Astrocyte (in vitro differentiated cells and primary cell): ENCODE measurements at regions not wholly inside any gene's neighbourhood (a gene's known extent, or its start where the extent isn't known, plus 50 kb on each side); places are given as distances from the start of the nearest gene placed in this dataset.

Experiments
- DNase-seq: peaks from one replicate; pipeline ENCODE4 v3.0.0-alpha.2; 2010; ENCODE audit warnings: low read depth
- FAIRE-seq: peaks from 2 replicates; lab custom pipeline; 2011; peaks lifted over from hg19 to GRCh38; lab: Jason Lieb, UNC
- H2AFZ ChIP-seq: 2 replicates; pipeline ENCODE4 v1.6.0; 2012; ENCODE audit warnings: low read depth, low read length, inconsistent platforms
- H3K27ac ChIP-seq: 2 replicates; pipeline ENCODE4 v1.5.1; 2011; ENCODE audit warnings: low read depth, low read length, inconsistent platforms
- H3K27me3 ChIP-seq: 2 replicates; pipeline ENCODE4 v1.6.0; 2011; ENCODE audit warnings: low read length, inconsistent platforms; ENCODE audit not compliant: insufficient read depth
- H3K36me3 ChIP-seq: 2 replicates; pipeline ENCODE4 v1.5.1; 2011; ENCODE audit warnings: low read length, inconsistent platforms; ENCODE audit not compliant: insufficient read depth
- H3K4me1 ChIP-seq: 2 replicates; pipeline ENCODE4 v1.5.1; 2011; ENCODE audit warnings: low read length, inconsistent platforms; ENCODE audit not compliant: insufficient read depth
- H3K4me2 ChIP-seq: 2 replicates; pipeline ENCODE4 v1.6.0; 2012; ENCODE audit warnings: low read length, inconsistent platforms
- H3K4me3 ChIP-seq: 2 replicates; pipeline ENCODE4 v1.5.1; 2011; ENCODE audit warnings: low read depth, mild to moderate bottlenecking, low read length, inconsistent platforms; ENCODE audit not compliant: insufficient read depth
- H3K79me2 ChIP-seq: 2 replicates; pipeline ENCODE4 v1.6.0; 2012; ENCODE audit warnings: mild to moderate bottlenecking, low read length, inconsistent platforms; ENCODE audit not compliant: insufficient read depth
- H3K9ac ChIP-seq: 2 replicates; pipeline ENCODE4 v1.6.0; 2012; ENCODE audit warnings: mild to moderate bottlenecking, low read length, inconsistent platforms
- H3K9me3 ChIP-seq: 2 replicates; pipeline ENCODE4 v1.5.1; 2012; ENCODE audit warnings: low read depth, mild to moderate bottlenecking, low read length, inconsistent platforms; ENCODE audit not compliant: insufficient read depth
- H4K20me1 ChIP-seq: 2 replicates; pipeline ENCODE4 v1.6.0; 2012; ENCODE audit warnings: low read length, inconsistent platforms; ENCODE audit not compliant: insufficient read depth
- H3K27ac Mint-ChIP-seq: one replicate; pipeline ENCODE4 v1.8.0; 2021; ENCODE audit warnings: mild to moderate bottlenecking, mixed read lengths; ENCODE audit not compliant: unreplicated experiment
- H3K27me3 Mint-ChIP-seq: one replicate; pipeline ENCODE4 v1.8.0; 2021; ENCODE audit warnings: low read depth, mixed read lengths; ENCODE audit not compliant: unreplicated experiment
- H3K36me3 Mint-ChIP-seq: one replicate; pipeline ENCODE4 v1.8.0; 2021; ENCODE audit warnings: low read depth, mixed read lengths; ENCODE audit not compliant: unreplicated experiment
- H3K4me1 Mint-ChIP-seq: one replicate; pipeline ENCODE4 v1.8.0; 2021; ENCODE audit warnings: low read depth, mixed read lengths; ENCODE audit not compliant: unreplicated experiment
- H3K4me3 Mint-ChIP-seq: one replicate; pipeline ENCODE4 v1.8.0; 2021; ENCODE audit warnings: mild to moderate bottlenecking, moderate library complexity, mixed read lengths; ENCODE audit not compliant: unreplicated experiment
- H3K9me3 Mint-ChIP-seq: one replicate; pipeline ENCODE4 v1.8.0; 2021; ENCODE audit warnings: mild to moderate bottlenecking, mixed read lengths; ENCODE audit not compliant: unreplicated experiment
- EZH2 ChIP-seq: IDR thresholded peaks from 2 replicates; pipeline ENCODE4 v1.6.1; 2012; ENCODE audit warnings: mild to moderate bottlenecking, low read length, inconsistent platforms; ENCODE audit not compliant: insufficient read depth
- TF ChIP-seq, protein P1 (sequence below): IDR thresholded peaks from 2 replicates; pipeline ENCODE4 v1.5.1; 2011; ENCODE audit warnings: low read depth, mild to moderate bottlenecking, inconsistent platforms, low read length, moderate library complexity; ENCODE audit not compliant: insufficient read depth

- H3K27me3 Mint-ChIP-seq: no peaks in the 10 kb centered on the region
- Histone ChIP-seq H3K27ac (no peak overlapping the region), H3K4me3 (no peak overlapping the region), H3K4me2 (no peak overlapping the region), H3K27me3 (no peaks in the 10 kb centered on the region), H3K4me1 (peaks cover 3% of the 10 kb centered on the region), H3K79me2 (no peaks in the 10 kb centered on the region), H3K9ac (no peak overlapping the region), H2AFZ (no peak overlapping the region), H3K36me3 (no peaks in the 10 kb centered on the region), H4K20me1 (no peaks in the 10 kb centered on the region), H3K9me3 (no peaks in the 10 kb centered on the region)
- peaks cover 11% of the 10 kb centered on the region for H3K4me1 Mint-ChIP-seq
- no peak overlapping the region for H3K27ac Mint-ChIP-seq
- H3K9me3 Mint-ChIP-seq: no peaks in the 10 kb centered on the region
- no peak for FAIRE-seq
- no peak for DNase-seq
- H3K4me3 Mint-ChIP-seq: no peak overlapping the region
- H3K36me3 Mint-ChIP-seq: no peaks in the 10 kb centered on the region
- TF ChIP-seq, protein P1, sequence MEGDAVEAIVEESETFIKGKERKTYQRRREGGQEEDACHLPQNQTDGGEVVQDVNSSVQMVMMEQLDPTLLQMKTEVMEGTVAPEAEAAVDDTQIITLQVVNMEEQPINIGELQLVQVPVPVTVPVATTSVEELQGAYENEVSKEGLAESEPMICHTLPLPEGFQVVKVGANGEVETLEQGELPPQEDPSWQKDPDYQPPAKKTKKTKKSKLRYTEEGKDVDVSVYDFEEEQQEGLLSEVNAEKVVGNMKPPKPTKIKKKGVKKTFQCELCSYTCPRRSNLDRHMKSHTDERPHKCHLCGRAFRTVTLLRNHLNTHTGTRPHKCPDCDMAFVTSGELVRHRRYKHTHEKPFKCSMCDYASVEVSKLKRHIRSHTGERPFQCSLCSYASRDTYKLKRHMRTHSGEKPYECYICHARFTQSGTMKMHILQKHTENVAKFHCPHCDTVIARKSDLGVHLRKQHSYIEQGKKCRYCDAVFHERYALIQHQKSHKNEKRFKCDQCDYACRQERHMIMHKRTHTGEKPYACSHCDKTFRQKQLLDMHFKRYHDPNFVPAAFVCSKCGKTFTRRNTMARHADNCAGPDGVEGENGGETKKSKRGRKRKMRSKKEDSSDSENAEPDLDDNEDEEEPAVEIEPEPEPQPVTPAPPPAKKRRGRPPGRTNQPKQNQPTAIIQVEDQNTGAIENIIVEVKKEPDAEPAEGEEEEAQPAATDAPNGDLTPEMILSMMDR: no peak
- no peak for TF ChIP-seq EZH2
These were observed 223.5 kb downstream of the RDH14 start for GRCh38 chr2:18336975-18337374.

DNA sequence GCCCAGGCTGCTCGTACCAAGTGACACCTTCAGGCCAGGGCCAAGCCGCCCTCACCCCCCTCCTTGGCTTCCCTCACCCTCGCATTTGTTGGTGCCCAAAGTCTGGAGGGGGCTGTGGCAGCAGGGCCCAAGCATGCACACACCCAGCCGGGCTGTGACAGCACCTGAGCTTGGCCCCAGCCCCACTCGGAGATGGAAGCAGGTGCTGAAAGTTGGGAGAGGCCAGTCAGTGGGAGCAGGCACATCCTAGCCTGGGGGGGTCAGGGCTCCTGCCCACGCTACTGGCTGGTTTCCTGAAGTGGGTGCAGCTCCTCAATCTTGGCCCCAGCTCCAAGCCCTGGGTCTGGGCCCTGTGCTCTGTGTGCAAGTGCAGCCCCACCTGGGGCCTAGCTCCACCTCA, 228.0 kb downstream of the RDH14 start:
- H3K9me3 ChIP-seq: no peaks in the 10 kb centered on the region
- Mint-ChIP-seq H3K36me3 (no peaks in the 10 kb centered on the region), H3K27me3 (no peaks in the 10 kb centered on the region), H3K27ac (no peak overlapping the region), H3K9me3 (no peaks in the 10 kb centered on the region), H3K4me3 (no peak overlapping the region), H3K4me1 (peaks cover 8% of the 10 kb centered on the region)
- H3K4me2 ChIP-seq: no peak overlapping the region
- H3K79me2 ChIP-seq: no peaks in the 10 kb centered on the region
- no peak overlapping the region for H2AFZ ChIP-seq
- no peak overlapping the region for H3K9ac ChIP-seq
- H3K4me3 ChIP-seq: no peak overlapping the region
- no peak overlapping the region for H3K27ac ChIP-seq
- no peak for TF ChIP-seq EZH2
- TF ChIP-seq, protein P1: no peak
- H3K4me1 ChIP-seq: peaks cover 3% of the 10 kb centered on the region
- no peaks in the 10 kb centered on the region for H4K20me1 ChIP-seq
- no peak for FAIRE-seq
- no peak for DNase-seq
- no peaks in the 10 kb centered on the region for H3K36me3 ChIP-seq
- no peaks in the 10 kb centered on the region for H3K27me3 ChIP-seq

GRCh38 chr2:18325118-18325517, 235.3 kb downstream of the RDH14 start:
- H3K4me1 ChIP-seq: no peaks in the 10 kb centered on the region
- H3K36me3 ChIP-seq: no peaks in the 10 kb centered on the region
- H3K4me3 Mint-ChIP-seq: no peak overlapping the region
- FAIRE-seq (no peak), DNase-seq (no peak)
- TF ChIP-seq EZH2: no peak
- TF ChIP-seq, protein P1: no peak
- H3K9me3 Mint-ChIP-seq: no peaks in the 10 kb centered on the region
- no peak overlapping the region for H3K27ac Mint-ChIP-seq
- no peaks in the 10 kb centered on the region for H4K20me1 ChIP-seq
- H3K4me1 Mint-ChIP-seq: peaks cover under 1% of the 10 kb centered on the region
- H3K27me3 ChIP-seq: no peaks in the 10 kb centered on the region
- no peak overlapping the region for H3K4me3 ChIP-seq
- no peak overlapping the region for H3K9ac ChIP-seq
- H2AFZ ChIP-seq: no peak overlapping the region
- H3K79me2 ChIP-seq: no peaks in the 10 kb centered on the region
- no peaks in the 10 kb centered on the region for H3K9me3 ChIP-seq
- no peaks in the 10 kb centered on the region for H3K36me3 Mint-ChIP-seq
- no peaks in the 10 kb centered on the region for H3K27me3 Mint-ChIP-seq
- no peak overlapping the region for H3K4me2 ChIP-seq
- no peak overlapping the region for H3K27ac ChIP-seq
